Stimulated activated CD8-positive, alpha-beta memory T cell treated with anti-CD3 and anti-CD28 coated beads, Interleukin-4, amount 100 ng/mL, for 4 hours (primary cell): ENCODE measurements at regions not wholly inside any gene's neighbourhood (a gene's known extent, or its start where the extent isn't known, plus 50 kb on each side); places are given as distances from the start of the nearest gene placed in this dataset.

Experiments
- DNase-seq, 2 donors: peaks; one replicate each; pipeline ENCODE4 v3.0.0-alpha.2; 2020; ENCODE audit warnings: low read depth in 2 of 2, low spot score in 1 of 2

DNA sequence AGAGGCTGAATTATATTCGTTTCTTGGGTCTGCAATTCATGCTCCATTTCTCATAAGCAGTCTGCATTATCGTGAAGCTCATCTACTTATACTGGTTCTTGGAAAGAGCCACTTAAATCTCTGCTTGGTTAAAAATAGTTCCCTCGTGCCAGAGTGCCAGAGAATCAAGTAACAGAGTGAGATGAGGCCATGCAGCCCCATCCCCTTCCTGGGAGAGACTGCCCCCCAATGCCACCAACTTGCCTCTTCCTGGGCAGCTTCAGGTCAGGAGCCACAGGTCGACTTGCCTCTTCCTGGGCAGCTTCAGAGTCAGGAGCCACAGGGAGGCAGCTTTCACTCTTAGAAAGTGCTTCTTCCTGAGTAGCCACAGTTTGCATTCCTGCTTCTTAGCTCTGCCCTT is 223.9 kb upstream of the ZBED5 start:
- DNase-seq: no peak

DNA sequence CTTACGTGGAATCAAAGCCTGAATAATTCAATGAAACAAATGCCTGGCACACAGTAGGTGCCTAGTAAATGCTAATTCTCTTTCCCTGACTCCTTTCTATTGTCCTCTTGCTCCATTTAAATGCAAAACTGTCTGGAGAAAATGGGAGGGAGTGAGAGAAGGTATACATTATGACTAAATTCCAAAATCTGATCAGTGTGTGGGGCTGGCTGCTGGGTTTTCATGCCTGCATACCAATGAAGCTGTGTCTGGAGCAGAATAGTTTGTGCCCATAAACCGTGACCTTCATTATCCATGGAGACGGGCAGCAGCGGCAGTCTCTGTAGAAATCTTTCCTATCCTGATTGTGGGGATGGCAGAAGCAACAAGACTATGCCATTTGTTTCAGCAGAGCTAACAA is 223.4 kb upstream of the ZBED5 start:
- DNase-seq: no peak

DNA sequence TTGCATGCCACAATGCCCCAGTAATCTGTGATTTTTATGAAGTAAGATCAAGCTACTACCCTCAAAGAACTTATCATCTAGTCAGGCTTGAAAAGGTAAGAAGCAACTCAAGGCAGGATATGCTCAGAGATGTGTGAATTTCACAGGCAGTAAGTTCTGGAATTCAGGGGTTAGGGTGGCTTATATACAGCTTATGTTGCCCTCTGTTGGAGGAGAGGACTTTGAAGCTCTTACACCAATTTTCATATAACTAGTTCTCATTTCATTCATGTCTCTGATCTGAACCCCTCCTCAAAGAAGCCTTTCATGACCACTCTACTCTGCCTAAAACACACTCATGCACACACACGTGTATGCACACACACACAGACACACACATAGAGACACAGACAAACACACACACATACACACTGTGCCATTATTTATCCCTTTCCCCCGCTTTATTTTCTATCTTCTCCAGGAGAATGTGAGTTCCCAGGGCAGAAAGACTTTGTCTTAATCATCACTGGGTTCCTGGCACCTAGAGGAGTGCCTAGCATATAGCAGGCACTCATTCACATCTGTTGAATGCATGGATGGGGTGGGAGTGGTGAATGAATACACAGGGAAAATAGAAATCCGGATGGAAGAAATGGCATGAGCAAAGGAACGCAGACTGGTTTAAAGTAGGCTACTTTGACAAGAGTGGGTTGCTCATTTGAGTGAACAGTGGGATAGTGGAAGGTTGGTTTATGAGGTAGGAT is 220.7 kb upstream of the ZBED5 start:
- DNase-seq: no peak

DNA sequence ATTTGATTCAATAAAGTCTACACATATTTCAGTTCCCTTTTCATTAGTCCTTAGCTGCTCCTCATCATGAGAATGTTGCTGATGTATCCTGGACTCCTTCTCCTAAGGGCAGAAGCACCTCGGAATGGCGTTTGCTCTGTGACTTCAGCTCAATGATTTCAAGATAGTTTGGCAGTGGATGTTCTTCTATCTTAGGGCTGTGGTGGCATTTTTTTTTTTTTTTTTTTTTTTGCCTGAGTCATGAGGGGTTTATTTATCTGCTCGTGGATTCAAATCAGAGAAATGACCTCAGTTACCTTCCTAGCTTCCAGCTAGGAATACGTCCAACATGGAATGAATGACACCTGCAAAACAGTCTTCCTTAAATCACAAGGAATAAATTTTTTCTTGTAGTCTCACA is 220.0 kb upstream of the ZBED5 start:
- no peak for DNase-seq

DNA sequence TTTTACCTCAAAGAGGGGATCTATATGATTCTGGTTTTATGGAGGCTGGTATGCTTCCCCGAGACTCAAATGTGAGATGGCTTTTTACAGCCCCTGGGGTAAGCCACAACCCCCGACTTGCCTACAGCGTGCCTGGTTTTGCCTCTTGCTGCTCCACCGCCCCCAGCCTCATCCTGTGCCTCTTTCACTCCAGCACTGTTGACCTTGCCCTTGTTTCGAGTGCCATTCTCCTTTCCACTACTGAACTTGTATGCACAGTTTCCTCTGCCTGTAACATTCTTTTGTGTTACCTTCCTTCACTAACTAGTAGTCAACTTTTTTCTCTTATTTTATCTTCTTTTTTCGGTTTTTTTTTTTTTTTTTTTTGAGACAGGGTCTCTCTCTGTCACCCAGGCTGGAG is 219.0 kb upstream of the ZBED5 start:
- DNase-seq: no peak

DNA sequence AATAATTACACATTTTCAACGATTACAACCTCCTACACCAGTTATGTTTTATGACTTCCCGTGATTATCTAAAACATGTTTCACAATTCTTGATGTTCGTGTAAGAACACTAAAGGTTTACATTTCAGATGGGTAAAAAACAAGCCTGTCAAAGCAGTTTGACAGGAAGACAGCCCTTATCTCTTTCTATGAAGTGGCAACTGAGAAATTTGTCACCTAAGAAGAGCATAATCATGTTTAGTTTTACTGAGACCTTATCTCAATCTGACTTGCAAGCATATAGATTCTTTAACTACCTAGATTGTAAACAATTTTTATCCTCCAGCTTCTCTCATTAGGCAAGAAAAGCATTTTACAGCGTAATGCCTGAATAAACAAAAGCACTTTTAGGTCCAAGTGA is 218.4 kb upstream of the ZBED5 start:
- no peak for DNase-seq

DNA sequence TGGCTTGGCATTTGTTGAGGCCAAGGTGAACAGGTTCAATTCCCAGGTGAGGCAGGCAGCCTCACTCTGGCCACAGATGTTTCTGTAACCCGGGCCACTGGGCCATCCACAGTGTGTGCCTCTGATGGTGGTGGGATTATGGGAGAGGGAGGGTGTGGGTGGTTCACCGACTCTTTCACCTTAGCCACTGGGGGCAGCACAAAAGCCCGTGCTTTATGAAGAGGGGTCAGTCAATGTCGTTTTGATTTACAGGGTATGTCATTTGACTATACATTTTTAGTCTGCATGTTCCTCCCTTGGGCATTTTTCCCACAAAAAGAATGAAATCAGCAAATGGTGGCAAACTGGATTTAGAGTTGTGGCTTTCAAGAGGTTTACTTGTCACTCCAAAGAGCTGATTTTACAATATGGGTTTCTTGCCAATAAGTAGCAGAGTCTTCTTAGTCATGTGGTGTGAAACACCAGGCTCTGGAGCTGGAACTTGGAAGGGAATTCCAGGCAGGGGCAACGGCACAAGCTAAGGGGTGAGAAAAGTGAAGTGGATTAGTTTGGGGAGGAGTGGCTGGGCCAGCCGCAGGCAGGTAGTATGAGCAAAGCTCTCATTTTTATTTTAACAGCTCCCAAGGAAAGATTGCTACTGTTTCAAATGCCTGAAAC is 217.8 kb upstream of the ZBED5 start:
- no peak for DNase-seq

DNA sequence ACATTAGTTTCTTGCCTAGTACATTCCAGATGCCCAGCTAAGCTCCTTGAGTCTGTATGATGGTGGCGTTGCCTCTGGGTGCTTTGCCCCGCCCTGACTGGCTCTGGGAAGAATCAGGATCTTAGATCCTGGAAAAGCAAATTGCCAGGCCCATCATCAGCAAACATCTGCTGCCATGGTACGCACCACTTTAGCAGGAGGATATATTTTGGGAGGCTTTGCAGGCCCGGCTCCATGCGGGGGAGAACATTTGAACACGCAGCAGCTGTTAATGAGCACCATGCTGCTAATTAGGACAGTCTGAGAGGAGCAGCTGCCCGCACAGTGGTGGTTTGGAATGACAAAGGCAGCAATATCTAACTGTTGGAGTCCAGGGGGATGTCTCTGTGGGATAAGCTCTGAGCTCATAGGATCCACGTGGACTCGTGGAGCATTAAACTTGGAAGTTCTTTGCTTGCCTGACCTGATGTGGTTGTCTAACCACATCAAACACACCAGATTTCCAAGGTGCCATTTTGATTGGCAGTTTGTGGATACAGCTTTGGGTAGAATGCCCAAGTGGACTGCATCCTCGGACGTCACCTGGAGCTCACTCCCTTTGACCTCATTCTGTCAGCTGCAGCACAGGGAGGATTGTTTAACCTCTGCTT is 217.0 kb upstream of the ZBED5 start:
- no peak for DNase-seq

DNA sequence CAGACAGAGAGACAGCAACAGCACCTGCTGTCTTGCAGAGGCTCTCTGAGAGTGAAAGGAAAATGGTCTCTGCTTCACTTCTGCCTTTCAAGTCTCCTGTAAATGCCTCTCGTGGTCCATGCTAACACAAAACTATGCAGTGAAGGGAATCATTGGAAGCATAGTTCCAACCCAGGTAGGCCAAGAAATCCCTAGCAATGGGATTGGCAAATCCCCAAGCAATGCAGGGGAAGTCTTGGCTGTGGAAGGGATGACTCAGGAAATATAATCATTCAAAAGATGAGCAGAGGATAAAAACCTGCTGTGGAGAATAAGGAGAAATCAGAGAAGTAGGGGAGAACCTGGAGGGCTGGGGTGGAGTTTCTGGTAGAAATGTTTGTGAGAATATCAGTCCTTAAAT is 216.1 kb upstream of the ZBED5 start:
- DNase-seq: no peak

DNA sequence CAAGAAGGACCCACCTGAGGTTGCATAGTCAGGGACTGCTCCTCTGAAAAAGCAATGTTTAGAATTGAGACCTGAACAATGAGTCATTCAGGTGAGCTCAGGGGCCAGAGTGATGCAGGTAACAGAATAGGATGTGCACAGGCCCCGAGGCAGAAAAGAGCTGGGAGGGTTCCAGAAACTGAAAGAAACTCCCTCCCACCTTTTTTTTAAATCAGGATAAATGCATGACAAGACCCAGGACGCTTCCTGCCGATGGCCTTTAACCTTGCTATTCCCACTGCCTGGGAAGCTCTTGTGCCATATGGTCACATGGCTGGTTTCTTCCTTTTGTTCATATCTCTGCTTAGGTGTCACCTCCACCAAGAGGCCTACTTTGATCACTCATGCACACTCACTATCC is 214.2 kb upstream of the ZBED5 start:
- DNase-seq: no peak

DNA sequence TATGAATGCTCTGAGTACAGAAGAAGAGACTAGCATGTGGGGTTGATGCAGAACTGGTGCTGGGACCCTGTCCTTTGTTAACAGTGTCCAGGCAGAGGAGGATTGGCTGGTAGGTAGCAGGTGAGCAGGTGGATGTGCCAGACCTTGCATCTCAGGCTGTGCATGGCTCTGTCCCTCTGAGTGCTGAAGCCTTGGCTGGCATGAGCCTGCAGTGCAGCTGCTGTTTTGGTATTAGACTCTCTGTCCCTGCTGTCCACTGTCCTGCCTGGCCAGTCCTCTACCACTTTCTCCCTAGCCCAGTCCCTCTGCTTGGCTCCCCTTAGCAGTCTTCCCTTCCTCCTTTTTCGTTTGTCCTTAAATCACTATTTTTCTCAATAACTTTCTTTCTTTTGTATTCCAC is 213.6 kb upstream of the ZBED5 start:
- no peak for DNase-seq

DNA sequence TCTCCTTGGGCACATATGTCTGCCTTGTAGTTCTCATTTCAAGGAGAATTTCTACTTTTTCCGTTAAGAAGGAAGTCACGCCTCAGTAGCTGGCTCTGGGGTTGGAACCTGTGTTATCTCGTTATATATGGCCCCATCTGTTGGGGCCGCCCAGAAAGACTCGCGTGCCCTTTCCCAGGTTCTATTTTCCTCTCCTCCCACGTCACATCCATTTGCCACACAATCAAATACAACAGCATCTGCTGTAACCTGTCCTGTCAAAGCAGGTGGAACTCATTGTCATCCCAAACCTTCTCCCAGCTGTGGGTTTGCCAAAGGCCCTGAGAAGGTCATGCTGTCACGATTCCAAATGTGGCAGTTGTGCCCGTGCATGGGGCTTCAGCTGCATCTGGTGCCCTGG is 213.1 kb upstream of the ZBED5 start:
- no peak for DNase-seq

DNA sequence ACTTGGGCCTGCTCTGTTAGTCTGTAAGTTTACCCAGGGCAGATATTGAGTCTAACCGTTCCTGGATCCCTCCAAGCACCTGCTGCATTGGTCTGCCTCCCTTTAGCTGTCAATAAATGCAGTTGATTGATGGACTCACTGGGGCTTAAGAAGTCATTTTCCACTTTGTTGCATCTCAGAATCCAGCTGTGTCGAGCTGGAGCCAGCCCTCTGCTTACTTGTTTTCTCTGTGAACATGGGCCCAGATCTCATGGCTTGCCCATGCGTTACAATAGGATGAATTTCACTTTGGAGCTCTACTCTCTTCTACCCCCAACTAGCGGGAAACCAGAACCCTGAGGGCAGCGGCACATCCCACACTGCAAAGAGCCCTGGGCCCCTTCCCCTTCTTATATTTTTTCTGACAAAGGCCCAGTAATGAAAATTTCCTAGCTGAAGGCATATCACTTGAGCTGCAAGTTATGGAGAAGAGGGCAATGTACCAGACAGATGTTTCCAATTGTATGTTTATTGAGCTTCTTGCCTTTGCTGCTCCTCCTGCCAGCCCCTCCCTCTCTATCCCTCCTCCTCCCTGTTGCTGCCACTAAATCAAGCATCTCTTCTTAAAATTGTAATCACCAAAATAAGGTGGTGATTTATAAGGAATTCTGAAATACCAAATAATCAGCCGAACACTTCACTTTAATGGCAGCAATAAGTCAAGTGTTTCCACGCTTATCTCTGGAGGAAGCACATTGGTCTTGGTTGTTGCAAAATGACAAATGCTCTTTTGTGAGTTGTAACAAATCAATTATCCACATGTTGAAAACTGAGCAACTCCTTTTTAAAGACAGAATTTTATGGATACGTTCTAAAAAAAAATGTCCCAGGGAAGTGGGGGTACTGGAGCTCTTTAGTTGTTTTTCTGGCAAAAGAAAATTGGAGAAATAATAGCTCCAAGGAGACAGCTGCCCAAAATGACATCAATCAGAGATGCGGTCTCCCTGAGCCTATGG is 212.3 kb upstream of the ZBED5 start:
- no peak for DNase-seq

DNA sequence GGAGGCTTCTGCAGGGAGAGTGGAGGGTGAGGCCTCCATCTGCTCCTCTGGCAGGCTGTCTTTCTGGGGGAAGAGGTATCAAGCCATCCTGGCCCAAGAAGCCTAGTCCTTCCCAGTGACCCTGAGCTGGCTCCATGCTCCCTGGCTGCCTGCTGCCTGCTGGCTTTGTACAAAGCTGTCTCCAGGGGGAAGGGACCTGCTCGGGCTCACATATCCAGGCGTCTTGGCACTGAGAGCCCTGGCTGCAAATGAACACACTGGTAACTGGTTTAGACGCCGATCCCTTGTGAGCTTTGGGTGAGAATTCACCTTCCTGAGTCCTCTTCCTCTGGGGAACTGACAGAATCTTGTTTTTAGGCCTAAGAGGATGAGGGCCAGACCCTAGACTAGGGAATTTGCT is 210.3 kb upstream of the ZBED5 start:
- DNase-seq: no peak

DNA sequence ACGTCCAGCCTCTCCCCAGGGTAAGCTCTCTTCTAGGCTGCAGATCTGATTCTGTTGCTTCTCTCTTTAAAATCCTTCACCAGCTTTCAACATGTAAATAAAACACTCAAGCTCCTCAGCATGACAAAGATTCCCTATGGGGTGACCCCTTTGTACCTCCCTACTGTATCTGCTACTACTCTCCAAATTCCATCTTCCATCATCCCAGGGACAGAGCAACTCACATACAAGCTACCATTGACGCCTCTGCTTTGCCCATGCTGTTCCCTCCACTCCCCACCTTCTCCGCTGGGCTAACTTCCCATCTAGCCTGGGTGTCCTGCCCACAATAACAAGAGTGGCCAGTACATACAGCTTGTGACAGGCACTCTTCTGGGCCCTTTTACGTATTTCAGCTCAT is 207.5 kb upstream of the ZBED5 start:
- DNase-seq: no peak

DNA sequence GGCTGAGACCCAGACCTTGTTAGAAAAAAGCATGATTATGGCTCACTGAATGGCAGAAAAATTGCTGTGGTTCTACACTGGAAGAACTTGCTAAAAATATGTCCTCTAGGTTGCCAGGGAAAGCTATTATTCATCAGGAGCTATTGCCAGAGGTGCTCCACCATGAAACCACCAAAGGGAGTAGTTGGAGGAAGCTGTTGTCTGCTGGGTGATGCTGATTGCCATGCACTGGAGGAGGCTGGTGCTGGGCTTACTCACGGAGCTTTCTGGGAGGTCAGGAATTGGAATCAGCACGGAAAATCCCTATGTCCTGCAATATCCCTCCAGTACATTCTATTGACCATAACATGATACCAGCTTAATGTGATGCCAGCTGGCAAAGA is 199.6 kb upstream of the ZBED5 start:
- DNase-seq: no peak

DNA sequence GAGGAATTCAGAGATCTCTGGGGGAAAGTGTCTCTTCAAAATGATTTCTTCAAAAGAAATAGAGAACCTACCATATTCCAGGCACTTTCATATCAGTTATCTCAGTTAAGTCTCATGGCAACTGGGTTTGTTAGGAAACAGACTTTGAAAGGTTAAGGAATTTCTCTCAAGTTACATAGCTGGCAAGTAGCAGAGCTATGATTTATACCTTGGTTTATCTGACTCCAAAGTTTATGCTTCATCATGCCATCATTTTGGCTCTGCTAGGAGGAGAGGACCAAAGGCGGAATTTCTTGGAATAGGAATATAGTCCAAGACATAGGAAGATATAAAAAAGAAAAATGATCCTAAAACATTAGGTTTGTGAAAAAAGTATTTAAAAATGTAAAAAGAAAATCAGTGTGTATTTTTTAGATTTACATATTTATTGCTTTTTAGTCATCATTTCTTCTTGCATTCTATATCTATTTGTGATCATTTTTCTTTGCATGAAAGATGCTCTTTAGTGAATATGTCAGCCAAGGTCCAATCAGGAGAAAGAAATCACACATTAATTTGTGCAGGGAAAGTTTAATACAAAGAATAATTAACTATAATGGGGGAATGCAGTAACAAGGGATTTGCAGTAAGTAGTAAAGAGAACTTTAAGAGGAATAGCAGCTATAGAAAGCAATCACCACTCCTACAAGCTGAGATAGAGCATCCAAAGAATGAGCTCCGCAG is 199.1 kb upstream of the ZBED5 start:
- no peak for DNase-seq

DNA sequence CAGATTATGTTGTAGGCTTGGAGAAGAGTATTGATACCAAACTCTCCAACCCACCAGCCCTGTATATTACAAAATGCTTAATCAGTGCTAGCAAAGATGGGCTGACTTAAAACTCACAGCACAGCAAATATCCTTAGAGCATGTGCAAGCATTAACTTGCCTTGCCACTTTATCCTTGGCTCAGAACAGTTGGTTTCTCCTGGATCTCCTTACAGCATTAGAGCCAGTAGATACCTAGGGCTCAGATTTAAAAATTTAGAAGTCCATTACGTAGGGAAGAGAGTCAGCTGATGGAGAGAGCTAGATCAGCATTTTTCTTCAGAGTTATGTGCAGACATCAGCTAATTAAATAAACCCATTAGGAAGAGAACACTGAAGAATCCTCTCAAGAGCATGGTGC is 198.5 kb upstream of the ZBED5 start:
- DNase-seq: no peak

DNA sequence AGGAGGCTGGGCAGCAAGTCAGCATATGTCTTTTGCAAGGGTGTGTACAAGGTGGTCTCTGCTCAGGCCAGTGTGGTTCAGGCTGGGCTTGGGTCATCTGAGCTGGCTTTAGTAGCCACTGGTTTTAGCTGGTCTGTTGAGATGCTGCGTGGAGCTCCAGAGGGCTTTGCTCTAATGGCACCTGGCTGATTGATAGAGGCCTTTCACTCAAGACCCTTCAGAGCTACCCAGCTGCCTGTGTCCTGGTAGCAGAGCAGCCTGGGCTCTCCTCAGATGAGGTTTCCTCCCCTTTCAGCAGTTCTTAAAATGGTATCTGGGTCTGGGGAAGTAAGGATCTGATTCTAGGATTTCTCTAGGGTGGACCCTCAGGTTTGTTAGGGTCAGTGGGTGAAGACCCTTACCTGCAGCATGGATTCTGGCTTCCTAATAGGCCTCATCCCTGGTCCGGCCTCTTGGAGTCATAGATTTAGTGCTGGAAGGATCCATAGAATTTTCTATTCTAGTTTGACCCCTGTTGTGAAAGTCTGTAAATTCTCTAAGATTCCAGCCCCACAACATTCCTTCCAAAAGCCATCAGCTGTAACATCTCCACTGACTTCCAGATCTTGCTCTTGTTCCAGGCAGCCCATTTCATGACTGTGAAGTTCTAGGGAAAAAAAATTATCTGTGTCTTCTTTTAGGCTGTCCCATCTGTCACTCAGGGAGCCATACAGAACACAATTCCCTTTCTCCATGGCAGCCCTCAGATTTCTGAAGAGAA is 190.2 kb upstream of the ZBED5 start:
- DNase-seq: no peak

DNA sequence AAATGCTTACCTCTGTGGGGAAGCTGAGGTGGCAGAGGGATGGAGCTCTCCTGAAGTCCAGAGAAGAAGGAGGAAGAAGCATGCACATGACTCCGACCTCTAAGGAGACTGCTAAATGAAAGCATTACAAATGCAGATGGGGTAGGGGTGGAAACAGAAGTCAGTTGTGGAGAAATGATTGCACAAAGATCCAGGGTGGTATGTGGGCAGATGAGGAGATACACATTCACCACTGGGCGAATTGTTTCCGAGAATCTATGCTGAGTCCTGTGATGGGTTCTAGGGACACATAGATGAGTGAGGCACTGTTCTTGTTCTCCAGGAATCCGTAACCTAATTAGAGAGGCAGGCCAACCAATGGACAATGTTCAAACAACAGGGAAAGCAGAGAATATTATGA is 188.9 kb upstream of the ZBED5 start:
- DNase-seq: no peak
